ENCODE measurements at regions not wholly inside any gene's neighbourhood (a gene's known extent, or its start where the extent isn't known, plus 50 kb on each side); places are given as distances from the start of the nearest gene placed in this dataset.

DNA sequence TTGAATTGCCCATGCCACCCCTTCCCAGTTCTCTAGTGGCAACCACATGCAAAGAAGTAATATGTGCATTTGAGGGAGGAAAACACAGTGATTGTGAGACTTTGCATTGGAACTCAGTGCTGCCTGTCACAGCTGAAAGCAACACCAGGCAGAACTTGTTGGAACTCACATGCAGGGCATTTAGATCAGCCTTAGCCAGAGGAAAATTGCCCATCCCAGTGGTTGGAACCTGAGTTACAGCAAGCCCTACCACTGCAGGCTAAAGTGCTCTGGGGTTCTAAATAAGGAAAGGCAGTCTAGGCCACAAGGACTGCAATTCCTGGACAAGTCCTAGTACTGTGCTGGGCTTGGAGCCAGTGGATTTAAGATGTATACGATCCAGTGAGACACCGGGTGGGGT is 245.3 kb upstream of the UFL1 start:
- TF ChIP-seq, protein P1, sequence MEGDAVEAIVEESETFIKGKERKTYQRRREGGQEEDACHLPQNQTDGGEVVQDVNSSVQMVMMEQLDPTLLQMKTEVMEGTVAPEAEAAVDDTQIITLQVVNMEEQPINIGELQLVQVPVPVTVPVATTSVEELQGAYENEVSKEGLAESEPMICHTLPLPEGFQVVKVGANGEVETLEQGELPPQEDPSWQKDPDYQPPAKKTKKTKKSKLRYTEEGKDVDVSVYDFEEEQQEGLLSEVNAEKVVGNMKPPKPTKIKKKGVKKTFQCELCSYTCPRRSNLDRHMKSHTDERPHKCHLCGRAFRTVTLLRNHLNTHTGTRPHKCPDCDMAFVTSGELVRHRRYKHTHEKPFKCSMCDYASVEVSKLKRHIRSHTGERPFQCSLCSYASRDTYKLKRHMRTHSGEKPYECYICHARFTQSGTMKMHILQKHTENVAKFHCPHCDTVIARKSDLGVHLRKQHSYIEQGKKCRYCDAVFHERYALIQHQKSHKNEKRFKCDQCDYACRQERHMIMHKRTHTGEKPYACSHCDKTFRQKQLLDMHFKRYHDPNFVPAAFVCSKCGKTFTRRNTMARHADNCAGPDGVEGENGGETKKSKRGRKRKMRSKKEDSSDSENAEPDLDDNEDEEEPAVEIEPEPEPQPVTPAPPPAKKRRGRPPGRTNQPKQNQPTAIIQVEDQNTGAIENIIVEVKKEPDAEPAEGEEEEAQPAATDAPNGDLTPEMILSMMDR (IDR thresholded peaks at IDR 0.05; ENCODE audit: insufficient read depth, low read depth, low read length): no peak
- no peak for TF ChIP-seq EZH2 (IDR thresholded peaks at IDR 0.05; ENCODE audit: insufficient read depth, low read length)

All from astrocyte (in vitro differentiated cells and primary cell).